Activated CD4-positive, alpha-beta T cell treated with anti-CD3 and anti-CD28 coated beads, Interleukin-2, amount 50 U/mL, for 4 hours (primary cell): ENCODE measurements at regions not wholly inside any gene's neighbourhood (a gene's known extent, or its start where the extent isn't known, plus 50 kb on each side); places are given as distances from the start of the nearest gene placed in this dataset.
"Not testable (repeated sequence)": the region's sequence is repeated elsewhere in the genome, so short reads cannot be mapped to it uniquely, and the experiment has no call there.

Source experiments
- DNase-seq, 2 experiments: peaks; one replicate each; pipeline ENCODE4 v3.0.0-alpha.2; 2020

DNA sequence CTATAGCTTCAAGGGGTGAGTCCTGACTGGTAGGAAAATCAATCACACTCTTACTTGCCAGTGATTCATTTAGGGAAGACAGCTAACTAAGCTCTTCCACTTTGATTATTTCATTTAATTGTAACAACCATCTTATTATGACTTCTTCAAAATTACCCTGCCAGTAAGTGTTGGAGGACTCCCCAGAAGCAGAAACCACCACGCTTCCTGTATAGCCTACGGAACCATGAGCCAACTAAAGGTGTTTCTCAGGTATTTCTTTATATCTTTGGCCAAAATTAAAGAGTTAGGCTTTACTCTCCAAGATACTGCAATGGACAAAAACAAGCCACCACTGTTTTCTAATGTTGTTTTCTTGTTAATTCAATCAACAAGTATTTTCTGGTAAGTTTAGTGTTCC, 61.0 kb downstream of the FOXD4L5 start:
- DNase-seq, result peak in 1 of 2 experiments; percentile 3

GRCh38 chr9:65208834-65209233, 76.2 kb downstream of the FOXD4L5 start:
- DNase-seq, result not testable (repeated sequence)

DNA sequence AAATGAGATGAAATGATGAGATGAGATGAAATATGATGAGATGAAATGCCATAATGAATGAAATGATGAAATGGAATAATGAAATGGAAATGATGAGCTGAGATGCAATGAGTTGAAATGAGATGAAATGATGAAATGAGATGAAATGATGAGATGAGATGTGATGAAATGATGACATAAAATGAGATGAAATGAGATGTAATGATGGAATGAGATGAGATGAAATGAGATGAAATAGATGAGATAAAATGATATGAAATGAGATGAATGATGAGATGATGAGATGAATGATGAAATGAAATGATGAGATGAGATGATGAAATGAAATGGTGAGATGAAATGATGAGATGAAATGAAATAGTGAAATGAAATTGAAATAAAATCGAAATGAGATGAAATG, 77.7 kb downstream of the FOXD4L5 start:
- not testable (repeated sequence) for DNase-seq

DNA sequence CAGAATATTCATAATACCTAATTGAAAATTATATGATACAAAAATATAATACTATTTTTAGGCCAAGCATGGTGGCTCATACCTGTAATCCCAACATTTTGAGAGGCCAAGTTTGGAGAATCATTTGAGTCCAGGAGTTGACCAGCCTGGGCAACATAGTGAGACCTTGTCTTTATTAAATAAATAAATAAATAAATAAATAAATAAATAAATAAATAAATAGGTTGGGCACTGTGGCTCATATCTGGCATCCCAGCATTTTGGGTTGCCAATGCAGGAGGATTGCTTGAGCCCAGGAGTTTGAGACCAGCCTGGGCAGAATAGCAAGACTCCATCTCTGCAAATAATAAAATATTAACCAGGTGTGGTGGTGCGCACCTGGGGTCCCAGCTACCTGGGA, 79.2 kb downstream of the FOXD4L5 start:
- DNase-seq, result not testable (repeated sequence)

- DNase-seq, result not testable (repeated sequence)
Observed at GRCh38 chr9:65195781-65196180, 89.2 kb downstream of the FOXD4L5 start.

- DNase-seq, result not testable (repeated sequence)
Observed at GRCh38 chr9:65155937-65156336, 129.1 kb downstream of the FOXD4L5 start.
